Astrocyte of the cerebellum (primary cell): ENCODE measurements at regions not wholly inside any gene's neighbourhood (a gene's known extent, or its start where the extent isn't known, plus 50 kb on each side); places are given as distances from the start of the nearest gene placed in this dataset.

Source experiments
- DNase-seq: peaks from one replicate; pipeline ENCODE4 v3.0.0-alpha.2; 2011; ENCODE audit warnings: low read depth
- H3K4me3 ChIP-seq: 2 replicates; pipeline ENCODE4 v1.5.1; 2011; ENCODE audit warnings: mild to moderate bottlenecking, low read depth, low read length, moderate library complexity
- in situ Hi-C: cut with HindIII; loops from 2 replicates; pipeline ENCODE4 v1.10.0; 2017; ENCODE audit warnings: low sequenced_read_pairs
- TF ChIP-seq, protein P1 (sequence below): IDR thresholded peaks from 2 replicates; pipeline ENCODE4 v1.5.1; 2012; ENCODE audit warnings: low read length, low read depth, moderate library complexity, mild to moderate bottlenecking; ENCODE audit errors: missing control alignments

DNA sequence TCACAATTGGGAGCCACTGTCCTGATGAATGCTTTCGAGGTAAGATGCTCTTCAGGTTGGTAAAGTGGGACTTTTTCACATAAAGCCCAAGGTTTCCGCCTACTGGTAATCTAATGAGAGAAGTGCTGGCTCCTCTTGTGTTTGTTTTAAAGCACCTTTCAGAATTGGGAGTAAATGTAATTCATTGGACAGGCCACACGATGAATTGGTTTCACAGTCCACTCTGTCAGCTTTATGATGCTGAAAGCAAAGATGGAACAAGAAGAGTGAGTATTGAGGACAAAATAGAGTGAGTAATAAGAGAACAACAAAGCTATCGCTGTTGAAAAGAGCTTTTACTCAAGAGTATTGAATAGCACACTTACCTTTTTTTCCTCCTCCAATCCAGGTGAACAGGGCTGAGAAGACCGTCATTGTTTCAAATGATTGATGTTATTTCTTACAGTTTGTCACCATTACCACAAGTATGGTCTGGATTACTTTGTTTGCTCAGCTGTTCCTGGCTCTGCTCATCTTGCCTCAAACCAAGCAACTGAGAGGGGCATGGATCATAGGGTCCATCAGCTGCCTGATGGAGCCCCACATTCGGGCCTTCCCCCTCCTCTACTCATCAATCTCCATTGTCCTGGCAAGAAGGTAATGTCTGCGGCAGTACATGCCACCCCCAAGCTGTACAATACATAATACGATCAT lies 136.1 kb upstream of the CNTN4 start:
- TF ChIP-seq, protein P1, sequence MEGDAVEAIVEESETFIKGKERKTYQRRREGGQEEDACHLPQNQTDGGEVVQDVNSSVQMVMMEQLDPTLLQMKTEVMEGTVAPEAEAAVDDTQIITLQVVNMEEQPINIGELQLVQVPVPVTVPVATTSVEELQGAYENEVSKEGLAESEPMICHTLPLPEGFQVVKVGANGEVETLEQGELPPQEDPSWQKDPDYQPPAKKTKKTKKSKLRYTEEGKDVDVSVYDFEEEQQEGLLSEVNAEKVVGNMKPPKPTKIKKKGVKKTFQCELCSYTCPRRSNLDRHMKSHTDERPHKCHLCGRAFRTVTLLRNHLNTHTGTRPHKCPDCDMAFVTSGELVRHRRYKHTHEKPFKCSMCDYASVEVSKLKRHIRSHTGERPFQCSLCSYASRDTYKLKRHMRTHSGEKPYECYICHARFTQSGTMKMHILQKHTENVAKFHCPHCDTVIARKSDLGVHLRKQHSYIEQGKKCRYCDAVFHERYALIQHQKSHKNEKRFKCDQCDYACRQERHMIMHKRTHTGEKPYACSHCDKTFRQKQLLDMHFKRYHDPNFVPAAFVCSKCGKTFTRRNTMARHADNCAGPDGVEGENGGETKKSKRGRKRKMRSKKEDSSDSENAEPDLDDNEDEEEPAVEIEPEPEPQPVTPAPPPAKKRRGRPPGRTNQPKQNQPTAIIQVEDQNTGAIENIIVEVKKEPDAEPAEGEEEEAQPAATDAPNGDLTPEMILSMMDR = no peak
- DNase-seq = no peak
- in situ Hi-C loops = no loop called here
- H3K4me3 ChIP-seq = no peak overlapping the region

DNA sequence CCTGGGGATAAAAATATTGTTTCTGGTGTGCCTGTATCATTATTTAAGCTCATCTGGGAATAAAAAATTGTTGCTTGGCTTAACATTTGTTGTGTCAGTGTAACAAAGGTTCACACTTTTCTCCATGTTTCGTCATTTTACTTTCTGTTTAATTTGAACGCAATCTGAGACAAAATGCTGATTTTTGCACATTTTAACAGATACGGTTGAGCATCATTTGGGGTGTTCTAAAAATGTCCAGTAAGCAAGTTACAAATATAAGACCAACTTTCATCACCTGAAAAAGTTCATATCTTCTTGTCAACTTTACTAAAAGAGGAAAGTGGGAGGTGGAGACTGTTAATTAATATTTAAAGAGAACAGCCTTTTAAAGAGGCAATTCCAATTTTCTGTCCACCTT lies 134.8 kb upstream of the CNTN4 start:
- H3K4me3 ChIP-seq = no peak overlapping the region
- TF ChIP-seq, protein P1 = no peak
- DNase-seq = no peak
- in situ Hi-C loops = no loop called here

DNA sequence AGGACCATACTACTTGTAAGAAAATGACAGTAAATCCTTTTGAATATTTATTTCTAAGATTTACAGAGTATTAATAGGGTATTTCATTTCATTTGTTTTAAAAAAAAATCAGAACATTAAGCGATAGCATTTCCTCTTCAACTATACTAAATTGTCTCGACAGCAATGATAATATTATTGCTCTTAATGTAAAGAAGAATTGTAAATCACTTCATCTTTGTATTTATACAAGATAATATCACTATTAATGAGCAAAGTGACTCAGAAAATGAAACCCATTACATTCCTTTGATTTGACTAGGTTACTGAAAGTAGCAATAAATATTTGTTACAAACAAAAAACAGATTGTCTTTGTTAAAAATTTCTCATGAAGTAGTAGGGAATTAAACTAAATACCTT lies 131.1 kb upstream of the CNTN4 start:
- H3K4me3 ChIP-seq = no peak overlapping the region
- in situ Hi-C loops = no loop called here
- no peak for DNase-seq
- TF ChIP-seq, protein P1 = no peak

DNA sequence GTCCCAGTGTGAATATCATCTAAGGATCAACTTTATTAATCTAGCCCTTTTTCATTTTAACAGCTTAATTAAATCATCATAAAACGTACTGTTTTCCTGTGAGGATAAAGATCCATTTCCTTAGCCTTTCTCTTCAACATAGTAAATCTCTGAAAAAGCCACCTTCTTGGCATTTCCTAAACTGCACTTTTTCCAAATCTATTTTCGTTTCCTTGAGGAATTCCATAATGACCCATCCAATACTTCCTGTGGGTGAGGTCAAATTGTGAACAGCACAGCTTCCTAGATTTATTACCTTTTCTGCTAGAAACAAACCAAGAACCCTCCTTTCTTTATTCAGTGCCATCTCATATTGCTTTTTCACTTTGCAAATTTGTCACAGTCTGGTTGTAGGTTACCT lies 129.4 kb upstream of the CNTN4 start:
- in situ Hi-C loops = no loop called here
- no peak for DNase-seq

DNA sequence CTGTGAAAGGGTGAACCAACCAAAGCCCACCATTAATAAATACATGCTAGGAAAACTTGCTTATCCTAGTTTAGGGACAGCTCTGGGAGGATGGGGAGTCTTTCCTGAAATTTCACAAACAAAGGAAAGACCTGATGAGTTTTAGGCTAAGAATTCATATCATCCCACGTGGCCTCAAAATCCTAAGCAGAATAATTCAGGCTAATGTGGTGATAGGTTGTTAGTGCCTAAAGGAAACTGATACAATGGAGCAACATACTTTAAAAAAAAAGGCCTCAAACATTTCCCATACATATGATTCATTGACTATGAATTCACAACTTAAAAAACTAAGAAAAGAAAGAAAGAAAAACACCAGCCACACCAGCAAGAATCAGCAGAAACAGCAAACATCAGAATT lies 126.9 kb upstream of the CNTN4 start:
- TF ChIP-seq, protein P1 = no peak
- in situ Hi-C loops = no loop called here
- DNase-seq = peak; percentile 36
- H3K4me3 ChIP-seq = no peak overlapping the region

More for the DNA sequence above, 129.4 kb upstream of the CNTN4 start:
- TF ChIP-seq, protein P1 = no peak
- H3K4me3 ChIP-seq = no peak overlapping the region

DNA sequence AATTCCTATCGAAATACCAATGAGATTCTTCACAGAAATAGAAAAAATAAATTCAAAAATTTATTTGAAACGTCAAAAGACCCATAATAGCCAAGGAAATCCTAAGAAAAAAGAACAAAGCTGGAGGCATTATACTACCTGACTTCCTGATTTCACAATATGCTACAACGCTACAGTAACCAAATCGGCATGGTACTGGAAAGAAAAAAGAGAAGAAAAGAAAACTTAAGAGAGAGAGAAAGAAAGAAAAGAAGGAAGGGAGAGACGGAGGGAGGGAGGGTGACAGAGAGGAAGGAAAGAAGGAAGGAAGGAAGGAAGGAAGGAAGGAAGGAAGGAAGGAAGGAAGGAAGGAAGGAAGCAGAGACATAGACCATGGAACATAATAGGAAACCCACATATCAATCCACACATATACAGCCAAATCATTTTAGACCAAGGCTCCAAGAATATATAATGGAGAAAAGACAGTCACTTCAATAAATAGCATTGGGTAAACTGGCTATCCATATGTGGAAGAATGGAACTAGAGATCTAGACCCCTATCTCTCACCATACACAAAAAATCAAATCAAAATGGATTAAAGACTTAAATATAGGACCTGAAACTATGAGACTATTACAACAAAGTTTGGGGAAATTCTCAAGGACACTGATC lies 118.6 kb upstream of the CNTN4 start:
- TF ChIP-seq, protein P1 = no peak
- DNase-seq = no peak
- no peak overlapping the region for H3K4me3 ChIP-seq
- in situ Hi-C loops = no loop called here
